ENCODE measurements at regions not wholly inside any gene's neighbourhood (a gene's known extent, or its start where the extent isn't known, plus 50 kb on each side); places are given as distances from the start of the nearest gene placed in this dataset.
"Not testable (repeated sequence)": the region's sequence is repeated elsewhere in the genome, so short reads cannot be mapped to it uniquely, and the experiment has no call there.

DNA sequence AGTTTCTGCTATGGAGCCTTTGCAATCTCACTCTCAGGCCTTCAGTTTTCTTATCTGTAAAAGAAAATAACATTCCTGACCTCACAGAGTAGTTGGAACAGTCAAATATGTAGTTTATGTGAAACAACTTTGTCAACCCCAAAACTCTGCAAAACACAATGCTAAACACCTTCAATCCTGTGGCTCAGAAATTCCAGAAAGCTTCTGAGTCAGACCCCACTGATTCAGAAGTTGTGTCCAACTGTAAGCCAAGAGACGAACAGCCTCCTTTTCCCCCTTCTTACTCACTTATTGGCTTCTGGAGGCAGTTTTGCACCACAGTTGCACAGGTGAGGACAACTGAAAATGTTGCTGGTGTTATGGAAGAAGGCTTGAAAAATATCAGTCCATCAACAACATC lies 52.9 kb downstream of the TMSB4Y start:
- no peak for DNase-seq (ENCODE audit: extremely low read depth in 1 of 11, low read depth in 9 of 11, low spot score in 4 of 11)

DNA sequence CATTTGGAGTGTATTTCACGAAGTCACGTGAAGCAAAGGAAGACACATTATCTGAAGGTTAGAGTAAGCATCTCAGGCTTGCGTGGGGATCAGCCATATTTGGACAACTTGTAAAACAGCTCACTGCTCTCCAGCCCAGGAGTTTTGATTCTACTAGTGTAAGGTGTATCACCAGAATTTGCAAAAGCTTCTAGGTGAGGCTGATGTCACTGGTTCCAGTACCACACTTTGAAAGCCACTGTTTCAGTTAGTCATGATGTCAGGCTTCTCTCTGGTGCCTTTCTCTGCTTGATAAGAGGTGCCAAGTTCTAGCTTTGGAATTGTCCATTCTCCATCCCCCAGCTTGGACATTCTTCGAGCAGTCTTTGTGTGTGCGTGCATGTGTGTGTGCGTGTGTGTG lies 62.3 kb downstream of the TMSB4Y start:
- DNase-seq (ENCODE audit: extremely low read depth in 1 of 11, low read depth in 9 of 11, low spot score in 4 of 11) = no peak

DNA sequence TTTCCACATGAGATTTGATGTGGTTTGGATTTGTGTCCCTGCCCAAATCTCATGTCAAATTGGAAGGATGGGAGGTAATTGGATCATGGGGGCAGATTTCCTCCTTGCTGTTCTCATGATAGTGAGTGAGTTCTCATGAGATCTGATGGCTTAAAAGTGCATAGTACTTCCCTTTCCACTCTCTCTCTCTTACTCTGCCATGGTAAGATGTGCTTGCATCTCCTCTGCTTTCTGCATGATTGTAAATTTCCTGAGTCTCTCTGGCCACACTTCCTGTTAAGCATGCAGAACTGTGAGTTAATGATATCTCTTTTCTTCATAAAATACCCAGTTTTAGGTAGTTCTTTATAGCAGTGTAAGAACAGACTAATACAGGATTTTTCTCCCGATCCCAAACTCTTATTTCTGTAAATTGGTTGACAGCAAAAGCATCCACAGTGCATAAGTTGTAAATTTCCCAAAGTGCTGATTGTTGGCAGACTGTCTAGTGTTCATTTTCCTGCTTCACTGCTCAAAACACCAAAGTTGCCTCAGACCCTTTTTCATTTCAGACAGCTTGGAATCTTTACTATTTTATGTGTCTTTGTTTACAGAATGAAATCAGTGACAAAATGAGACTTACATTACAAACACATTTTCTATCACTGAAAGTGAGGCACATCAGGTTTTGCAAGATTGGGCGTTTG lies 86.6 kb downstream of the TMSB4Y start:
- no peak for DNase-seq (ENCODE audit: extremely low read depth in 1 of 11, low read depth in 9 of 11, low spot score in 4 of 11)

DNA sequence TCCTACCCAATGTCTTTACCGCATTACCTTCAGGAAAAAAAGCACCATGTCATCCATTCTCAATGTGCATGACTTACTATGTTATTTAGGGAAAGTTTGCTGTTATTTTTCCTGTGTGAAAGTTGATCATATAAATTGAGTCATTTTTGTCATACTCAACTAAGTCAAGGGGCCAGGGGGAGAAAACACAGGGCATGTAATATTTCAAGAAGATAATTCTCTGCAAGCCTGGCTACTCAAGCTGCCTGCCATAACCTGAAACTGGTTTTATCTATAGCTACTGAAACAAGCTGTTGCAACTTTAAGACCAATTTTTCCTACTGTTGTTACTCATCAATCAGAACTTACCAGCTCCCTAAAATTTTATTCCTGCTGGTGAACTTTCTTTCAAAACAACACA lies 91.4 kb downstream of the TMSB4Y start:
- DNase-seq (ENCODE audit: extremely low read depth in 1 of 11, low read depth in 9 of 11, low spot score in 4 of 11) = no peak

DNA sequence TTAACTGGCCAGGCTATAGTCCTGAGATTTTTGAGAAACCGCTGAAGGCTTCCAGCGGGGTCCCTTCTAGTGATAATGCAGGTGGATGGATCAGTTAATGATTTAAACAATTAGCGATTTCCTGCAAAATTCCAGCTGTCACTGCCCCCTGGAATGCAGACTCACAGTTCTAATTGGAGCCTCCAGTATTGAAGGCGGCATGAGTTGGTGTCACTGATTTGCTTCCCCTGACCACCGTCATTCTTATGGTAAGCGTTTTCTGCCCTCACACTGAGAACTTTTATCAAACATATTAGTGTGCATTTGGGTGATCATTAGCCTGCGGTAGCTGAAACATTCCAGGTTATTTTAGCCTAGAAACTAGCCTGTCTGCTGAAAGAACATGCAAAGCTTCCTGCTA lies 99.1 kb downstream of the TMSB4Y start:
- DNase-seq (ENCODE audit: extremely low read depth in 1 of 11, low read depth in 9 of 11, low spot score in 4 of 11) = no peak

DNA sequence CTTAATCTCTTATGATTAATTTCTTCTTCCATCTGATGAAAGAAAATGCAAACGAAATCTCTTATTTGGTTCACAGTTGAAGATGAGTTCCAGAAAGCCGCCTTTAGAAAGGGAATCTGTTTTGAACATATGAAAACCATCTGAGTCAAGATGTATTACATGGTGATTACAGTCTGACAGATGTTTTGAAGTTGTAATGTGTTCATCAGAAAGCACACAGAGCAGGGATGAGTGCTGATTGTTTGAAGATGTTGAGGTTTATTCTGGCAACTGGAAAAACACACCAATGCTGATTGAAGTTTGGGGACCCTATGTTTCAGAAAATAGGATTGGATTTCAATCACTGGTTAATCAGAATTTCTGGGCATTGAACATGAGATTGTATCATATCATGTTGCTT lies 99.7 kb downstream of the TMSB4Y start:
- DNase-seq (ENCODE audit: extremely low read depth in 1 of 11, low read depth in 9 of 11, low spot score in 4 of 11) = no peak

DNA sequence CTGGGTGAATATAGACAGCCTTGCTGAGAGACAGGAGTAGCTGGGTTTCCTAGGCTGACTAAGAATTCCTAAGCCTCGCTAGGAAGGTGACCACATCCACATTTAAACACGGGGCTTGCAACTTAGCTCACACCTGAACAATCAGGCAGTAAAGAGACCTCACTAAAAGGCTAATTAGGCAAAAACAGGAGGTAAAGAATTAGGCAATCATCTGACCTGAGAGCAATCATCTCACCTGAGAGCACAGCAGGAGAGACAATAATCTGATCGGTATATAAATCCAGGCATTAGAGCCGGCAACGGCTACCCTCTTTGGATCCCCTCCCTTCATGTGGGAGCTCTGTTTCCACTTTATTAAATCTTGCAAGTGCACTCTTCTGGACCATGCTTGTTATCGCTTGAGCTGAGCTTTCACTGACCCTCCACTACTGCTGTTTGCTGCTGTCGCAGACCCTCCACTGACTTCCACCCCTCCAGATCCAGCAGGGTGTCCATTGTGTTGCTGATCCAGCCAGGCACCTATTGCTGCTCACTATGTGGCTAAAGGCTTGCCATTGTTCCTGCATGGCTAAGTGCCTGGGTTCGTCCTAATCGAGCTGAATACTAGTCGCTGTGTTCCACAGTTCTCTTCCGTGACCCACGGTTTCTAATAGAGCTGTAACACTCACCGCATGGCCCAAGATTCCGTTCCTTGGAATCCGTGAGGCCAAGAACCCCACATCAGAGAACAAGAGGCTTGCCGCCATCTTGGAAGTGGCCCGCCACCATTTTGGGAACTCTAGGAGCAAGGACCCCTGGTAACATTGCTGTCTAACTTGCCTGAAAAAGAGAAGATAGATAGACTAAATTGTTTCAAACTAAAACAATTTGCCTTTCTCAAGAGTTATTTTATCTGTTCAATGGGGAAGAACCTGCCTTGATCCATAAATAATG lies 100.7 kb downstream of the TMSB4Y start:
- no peak for DNase-seq (ENCODE audit: extremely low read depth in 1 of 11, low read depth in 9 of 11, low spot score in 4 of 11)

DNA sequence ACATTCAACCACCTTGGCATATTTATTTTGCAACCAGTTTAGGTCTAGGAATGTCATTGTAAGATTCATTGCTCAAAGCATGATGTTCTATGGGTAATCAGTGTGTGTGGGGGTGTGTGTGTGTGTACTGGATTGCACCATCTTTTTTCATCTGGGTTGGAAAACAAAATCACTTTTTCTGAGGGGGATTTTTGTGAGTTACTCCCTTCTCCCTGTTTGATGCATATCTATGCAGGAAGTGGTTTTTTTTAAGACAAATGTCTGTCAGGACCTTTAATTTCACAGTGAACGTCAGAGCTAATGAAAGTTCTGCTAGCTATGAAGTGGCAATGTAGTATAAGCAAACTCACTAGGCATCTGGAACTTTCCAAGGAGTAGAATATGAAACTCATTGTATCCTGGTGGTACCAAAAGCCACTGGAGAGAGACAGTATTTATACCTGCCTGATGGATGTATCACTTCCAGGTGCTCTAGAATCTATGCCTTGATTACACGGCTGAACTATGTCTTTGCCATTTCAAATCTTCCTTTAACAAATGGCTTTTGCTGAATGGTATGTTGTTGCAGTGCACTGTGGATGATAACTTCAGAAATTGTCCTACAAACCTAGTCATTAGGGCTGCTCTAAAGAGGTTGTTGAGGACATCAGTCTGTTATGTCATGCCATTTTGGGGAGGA lies 101.5 kb downstream of the TMSB4Y start:
- DNase-seq (ENCODE audit: extremely low read depth in 1 of 11, low read depth in 9 of 11, low spot score in 4 of 11) = no peak

DNA sequence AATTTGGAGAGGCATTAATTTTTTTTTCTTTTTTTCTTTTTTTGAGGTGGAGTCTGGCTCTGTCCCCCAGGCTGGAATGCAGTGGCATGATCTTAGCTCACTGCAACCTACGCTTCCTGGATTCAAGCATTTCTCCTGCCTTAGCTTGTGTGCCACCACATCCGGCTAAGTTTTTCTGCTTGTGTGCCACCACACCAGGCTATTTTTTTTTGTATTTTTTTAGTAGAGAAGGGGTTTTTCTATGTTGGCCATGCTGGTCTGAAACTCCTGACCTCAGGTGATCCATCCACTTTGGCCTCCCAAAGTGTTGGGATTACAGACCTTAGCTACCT lies 102.0 kb downstream of the TMSB4Y start:
- no peak for DNase-seq (ENCODE audit: extremely low read depth in 1 of 11, low read depth in 9 of 11, low spot score in 4 of 11)

DNA sequence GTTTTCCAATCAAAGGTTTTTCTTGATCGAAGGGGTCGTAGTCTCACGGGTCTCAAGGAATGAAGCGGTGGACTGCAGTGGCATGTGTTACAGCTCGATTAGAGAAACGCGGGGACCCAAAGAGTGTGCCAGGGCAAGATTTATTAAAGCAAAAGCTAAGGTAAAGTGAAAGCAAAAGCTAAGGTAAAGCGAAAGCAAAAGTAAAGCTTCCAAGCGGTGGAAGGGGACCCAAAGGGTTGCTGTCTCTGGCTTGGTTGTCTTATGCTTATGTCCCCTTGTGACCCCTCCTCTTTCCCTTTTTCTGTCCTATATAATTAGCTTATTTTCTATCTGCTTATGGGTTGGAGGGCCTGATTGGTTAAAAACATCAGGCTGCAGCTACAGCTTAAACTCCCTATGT lies 126.4 kb downstream of the TMSB4Y start:
- DNase-seq (ENCODE audit: extremely low read depth in 1 of 11, low read depth in 9 of 11, low spot score in 4 of 11) = no peak

DNA sequence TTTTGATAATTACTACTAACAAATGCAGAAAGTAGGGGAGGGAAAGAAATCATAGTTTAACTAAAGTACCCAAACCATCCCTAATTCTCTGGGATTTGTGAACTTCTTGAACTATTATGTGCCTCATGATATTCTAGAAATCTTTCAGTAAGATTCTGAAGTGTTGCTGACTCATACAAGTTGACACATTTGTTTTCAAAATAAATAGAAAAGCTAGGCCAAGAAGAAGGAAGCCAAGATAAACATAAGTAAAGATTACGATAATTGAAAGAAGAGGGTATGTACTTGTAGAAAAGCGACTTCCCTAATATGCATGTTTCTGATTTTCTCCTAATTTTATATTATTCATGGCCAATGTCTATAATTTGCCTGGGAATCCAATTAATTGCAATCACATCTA lies 140.7 kb downstream of the TMSB4Y start:
- no peak for DNase-seq (ENCODE audit: extremely low read depth in 1 of 11, low read depth in 9 of 11, low spot score in 4 of 11)

DNA sequence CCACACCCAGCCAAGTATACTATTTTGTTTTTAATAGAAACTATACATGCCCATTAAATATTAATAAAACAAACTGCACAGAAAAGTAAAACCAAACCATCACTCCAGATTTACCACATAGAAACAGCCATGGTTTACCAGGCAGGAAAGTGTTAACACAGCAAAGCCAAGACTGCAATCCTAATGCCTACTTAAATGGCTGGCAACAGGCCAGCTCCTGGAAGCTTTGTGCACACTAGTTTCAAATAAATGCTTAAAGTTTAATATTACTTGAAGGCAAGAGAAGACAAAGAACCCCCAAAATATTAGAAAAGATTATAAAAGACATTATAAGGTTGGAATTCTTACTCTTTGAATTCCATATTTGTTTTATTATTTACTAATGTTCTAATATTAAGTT lies 141.0 kb downstream of the VCY start:
- DNase-seq (ENCODE audit: extremely low read depth in 1 of 11, low read depth in 9 of 11, low spot score in 4 of 11) = peak in 1 of 11 donors; percentile 1

DNA sequence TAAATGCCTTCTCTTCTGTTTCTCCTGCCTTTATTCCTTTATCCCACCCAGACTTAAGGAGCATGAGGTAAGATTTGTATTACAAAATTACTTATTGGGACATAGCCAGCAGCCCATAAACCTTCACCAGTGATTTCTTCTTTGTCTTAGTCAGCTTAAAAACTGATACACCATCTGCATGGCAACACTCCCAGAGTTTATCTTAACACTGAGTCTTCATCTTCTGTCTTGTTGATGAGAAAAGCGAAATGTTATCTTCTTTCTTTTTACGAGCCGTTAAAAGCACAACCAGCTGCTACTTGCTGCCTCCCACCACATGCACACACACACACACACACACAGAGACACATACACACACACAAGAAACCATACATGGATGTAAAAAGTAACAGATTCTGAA lies 116.7 kb downstream of the VCY start:
- peak in 1 of 11 donors; percentile 5 for DNase-seq (ENCODE audit: extremely low read depth in 1 of 11, low read depth in 9 of 11, low spot score in 4 of 11)

DNA sequence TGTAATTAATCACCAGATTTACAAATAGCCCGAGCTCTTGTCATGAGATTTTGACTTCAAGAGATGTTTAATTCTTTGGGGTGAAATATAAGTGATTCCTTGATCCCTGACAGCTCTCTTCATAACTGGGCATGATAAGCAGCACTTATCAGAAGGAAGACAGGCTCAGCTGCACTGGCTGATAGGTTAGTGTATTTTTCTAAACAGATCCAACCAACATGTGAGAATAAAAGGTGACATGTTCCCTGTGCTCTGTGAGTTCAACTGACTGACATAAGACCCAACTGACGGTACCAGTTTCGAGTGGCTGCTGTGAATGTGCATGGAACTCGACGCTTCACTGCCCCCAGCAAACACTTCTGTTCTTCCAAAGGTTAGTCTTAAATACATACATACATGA lies 114.8 kb downstream of the VCY start:
- no peak for DNase-seq (ENCODE audit: extremely low read depth in 1 of 11, low read depth in 9 of 11, low spot score in 4 of 11)

DNA sequence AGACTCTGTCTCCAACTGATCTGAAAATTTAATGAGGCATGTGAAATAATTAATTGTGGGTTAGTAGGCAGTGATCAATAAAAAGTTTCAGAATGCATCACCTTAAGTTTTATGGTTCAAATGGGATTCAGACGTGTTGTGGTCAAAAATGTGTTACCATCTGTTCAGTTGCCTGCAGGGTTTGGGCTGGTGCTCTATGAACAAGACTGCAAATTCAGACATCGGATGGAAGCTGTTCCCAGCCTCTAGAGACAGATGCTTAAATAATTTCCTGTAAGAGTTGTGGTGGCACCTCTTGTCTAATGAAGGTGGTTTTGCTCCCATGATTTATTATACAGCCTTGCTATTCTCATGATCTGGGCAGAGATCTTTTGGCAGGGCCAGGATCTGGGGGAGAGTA lies 113.6 kb downstream of the VCY start:
- no peak for DNase-seq (ENCODE audit: extremely low read depth in 1 of 11, low read depth in 9 of 11, low spot score in 4 of 11)

DNA sequence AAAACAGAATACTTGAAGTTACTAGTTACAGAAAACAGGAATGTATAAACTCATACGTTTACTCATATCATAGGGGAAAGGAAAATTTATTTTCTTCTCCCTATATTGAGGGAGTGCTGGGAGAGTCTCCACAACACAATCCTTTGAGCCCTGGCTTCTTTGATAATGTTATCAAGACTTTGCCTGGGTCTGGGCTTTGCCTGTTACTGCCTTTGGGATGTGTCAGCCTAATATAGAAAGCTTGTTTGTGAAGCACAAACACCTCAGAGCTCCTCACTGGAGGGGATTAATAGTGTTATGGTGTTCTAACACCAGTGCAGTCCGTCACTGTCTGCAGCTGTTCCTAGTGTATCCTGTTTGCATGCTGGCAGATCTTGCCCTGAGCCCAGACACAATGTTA lies 107.8 kb downstream of the VCY start:
- no peak for DNase-seq (ENCODE audit: extremely low read depth in 1 of 11, low read depth in 9 of 11, low spot score in 4 of 11)

DNA sequence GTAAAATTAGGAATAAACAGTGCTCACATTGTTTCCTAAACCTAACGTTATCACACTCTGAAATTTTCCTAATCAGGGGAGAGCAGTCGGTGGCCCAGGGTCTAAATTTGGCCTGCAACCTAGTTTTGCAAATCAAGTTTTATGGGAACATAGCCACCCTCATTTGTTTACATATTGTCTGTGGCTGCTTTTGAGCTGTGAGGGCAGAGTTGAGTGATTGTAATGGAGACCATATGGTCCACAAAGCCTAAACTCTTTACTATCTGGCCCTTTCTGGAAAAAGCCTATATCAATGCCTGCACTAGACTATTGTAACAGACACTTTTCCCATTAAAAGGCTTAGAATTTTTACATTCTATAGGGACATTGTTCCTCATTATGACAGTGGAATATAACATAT lies 105.2 kb downstream of the VCY start:
- peak in 2 of 11 donors; percentile 3 to 6 for DNase-seq (ENCODE audit: extremely low read depth in 1 of 11, low read depth in 9 of 11, low spot score in 4 of 11)

DNA sequence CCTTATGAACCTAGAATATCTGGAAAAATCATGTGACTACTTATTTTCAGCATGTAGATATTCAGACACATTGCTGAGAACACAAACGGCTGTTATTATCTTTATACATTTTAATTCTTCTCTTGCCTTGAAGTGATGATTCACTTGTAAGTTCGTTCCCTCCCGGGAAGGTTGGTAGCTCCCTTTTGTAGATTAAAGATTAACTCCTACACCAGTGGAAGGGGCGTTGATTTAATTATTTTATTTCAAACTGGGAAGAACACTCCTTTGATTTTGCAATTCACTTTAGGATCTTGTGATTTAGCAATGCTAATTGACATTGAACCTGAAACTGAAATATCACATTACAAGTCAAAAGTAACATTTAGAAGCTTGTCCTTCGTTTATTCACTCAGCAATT lies 103.4 kb downstream of the VCY start:
- DNase-seq (ENCODE audit: extremely low read depth in 1 of 11, low read depth in 9 of 11, low spot score in 4 of 11) = no peak

DNA sequence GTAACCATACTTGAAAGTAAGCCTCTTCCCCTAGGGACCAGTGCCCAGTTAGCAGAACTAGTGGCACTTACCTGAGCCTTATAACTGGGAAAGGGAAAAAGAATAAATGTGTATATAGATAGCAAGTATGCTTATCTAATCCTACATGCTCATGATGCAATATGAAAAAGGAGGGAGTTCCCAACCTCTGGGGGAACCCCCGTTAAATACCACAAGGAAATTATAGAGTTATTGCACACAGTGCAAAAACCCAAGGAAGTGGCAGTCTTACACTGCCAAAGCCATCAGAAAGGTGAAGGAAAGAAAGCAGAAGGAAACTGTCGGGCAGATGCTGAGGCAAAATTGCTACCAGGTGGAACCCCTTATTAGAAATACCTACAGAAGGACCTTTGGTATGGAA lies 92.2 kb downstream of the VCY start:
- not testable (repeated sequence) for DNase-seq (ENCODE audit: extremely low read depth in 1 of 11, low read depth in 9 of 11, low spot score in 4 of 11)

DNA sequence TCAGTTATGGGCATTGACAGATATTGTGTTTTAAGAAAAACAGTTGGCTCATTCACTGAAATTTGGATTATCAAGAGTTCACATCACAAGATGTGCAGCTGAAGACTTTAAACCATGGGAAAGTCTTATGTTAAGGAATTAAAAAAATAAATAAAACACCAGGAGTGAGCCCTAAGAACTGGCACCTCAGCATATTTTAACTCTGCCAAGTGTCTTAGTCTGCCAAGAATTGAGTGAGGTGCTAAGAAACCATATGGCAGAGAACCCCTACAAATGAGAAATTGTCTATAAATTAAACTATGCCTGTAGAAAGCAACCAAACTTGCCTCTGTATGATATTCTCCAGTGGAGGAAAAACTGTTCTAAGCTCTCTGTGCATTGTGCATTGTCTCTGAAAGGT lies 78.5 kb downstream of the VCY start:
- DNase-seq (ENCODE audit: extremely low read depth in 1 of 11, low read depth in 9 of 11, low spot score in 4 of 11) = no peak
